Keratinocyte (primary cell): ENCODE measurements at regions not wholly inside any gene's neighbourhood (a gene's known extent, or its start where the extent isn't known, plus 50 kb on each side); places are given as distances from the start of the nearest gene placed in this dataset.

ENCODE experiments used
- EZH2 ChIP-seq: IDR thresholded peaks from one replicate; pipeline ENCODE4 v1.6.1; 2012; ENCODE audit warnings: inconsistent platforms, mild to moderate bottlenecking, low read length, moderate library complexity
- TF ChIP-seq, protein P1 (sequence below), 3 experiments: IDR thresholded peaks in 1 of 3; conservative IDR thresholded peaks in 1 of 3; optimal IDR thresholded peaks in 1 of 3; 2 replicates in 2 of 3; 3 replicates in 1 of 3; pipeline versions ENCODE3 to v1.5.1; 2011; ENCODE audit warnings: low read length in 3 of 3, mild to moderate bottlenecking in 3 of 3, moderate library complexity in 2 of 3, control low read depth in 1 of 3, inconsistent platforms in 1 of 3; ENCODE audit not compliant: insufficient read depth in 2 of 3; ENCODE audit errors: extremely low read depth in 1 of 3

DNA sequence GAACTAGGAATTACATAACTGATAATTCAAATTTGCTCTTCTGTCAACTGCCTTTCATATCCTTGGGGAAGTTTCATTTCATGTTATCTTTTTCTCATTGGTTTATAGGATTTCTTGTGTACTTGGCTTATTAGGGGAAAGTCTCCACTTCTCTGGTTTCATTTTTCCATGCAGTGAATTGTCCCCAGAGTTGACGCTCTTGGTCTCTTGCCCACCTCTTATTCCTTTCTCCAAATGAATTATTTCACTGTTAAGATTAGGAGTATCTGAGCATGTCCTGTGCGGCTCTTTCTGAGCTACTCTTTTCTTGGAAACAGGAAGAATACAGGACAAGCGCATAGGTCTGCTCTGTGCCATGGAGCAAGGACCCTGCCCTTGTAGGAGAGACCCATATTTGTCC, 104.8 kb downstream of the POSTN start:
- TF ChIP-seq, protein P1, sequence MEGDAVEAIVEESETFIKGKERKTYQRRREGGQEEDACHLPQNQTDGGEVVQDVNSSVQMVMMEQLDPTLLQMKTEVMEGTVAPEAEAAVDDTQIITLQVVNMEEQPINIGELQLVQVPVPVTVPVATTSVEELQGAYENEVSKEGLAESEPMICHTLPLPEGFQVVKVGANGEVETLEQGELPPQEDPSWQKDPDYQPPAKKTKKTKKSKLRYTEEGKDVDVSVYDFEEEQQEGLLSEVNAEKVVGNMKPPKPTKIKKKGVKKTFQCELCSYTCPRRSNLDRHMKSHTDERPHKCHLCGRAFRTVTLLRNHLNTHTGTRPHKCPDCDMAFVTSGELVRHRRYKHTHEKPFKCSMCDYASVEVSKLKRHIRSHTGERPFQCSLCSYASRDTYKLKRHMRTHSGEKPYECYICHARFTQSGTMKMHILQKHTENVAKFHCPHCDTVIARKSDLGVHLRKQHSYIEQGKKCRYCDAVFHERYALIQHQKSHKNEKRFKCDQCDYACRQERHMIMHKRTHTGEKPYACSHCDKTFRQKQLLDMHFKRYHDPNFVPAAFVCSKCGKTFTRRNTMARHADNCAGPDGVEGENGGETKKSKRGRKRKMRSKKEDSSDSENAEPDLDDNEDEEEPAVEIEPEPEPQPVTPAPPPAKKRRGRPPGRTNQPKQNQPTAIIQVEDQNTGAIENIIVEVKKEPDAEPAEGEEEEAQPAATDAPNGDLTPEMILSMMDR (optimal IDR thresholded peaks at IDR 0.05 in 1 of 3, IDR thresholded peaks at IDR 0.05 in 1 of 3, conservative IDR thresholded peaks at IDR 0.05 in 1 of 3; ENCODE audit: extremely low read depth in 1 of 3, insufficient read depth in 2 of 3, low read length in 3 of 3) = no peak
- TF ChIP-seq EZH2 = no peak
